ENCODE measurements at regions not wholly inside any gene's neighbourhood (a gene's known extent, or its start where the extent isn't known, plus 50 kb on each side); places are given as distances from the start of the nearest gene placed in this dataset.
A peak's percentile ranks its signal among the peaks of the same experiment; 100 is the strongest.

DNA sequence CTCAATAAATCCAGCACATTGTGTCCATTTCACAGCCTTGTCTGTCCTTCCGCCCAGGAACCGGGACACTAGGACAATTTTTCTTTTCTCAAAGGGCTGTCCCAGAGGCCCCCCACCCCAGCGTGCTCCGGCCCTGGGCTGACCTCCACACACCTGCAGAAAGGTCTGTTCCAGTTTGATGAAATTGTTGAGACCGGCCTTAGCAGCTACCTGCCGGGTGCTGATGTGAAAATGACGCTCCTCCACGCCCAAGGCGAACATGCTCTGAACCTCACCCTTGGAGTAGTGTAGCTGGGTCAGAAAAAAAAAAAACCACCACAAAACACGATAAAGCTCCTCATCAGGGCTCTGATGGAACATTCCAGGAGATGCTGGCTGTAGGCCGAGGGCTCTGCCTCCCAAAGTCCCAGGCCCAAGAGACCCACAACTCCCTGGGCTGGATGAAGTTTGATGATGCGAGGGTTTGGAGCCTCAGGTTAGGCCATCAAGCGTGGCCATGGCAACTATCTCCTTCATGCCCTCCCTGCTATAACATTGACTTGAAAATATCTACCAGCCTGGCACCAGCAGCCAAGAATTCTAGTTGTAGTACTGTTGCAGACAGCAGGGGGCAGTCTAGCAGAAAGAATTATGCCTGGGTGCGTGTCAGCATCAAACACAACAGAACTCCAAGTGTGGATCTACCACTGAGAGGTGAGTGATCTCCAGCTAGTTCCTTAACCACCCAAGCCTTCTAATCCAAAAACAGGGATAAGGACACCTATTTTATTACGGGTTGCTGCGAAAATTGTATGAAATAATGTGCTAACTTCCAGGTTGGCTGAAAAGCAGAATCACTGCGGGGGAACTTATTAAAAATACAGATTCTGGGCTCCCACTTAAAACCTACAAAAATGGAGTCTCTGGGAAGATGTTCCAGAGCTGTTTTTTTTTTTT lies 62.1 kb downstream of the RMI2 start (continued):
- TF ChIP-seq AHDC1 (CRISPR knock-in tag; IDR thresholded peaks at IDR 0.05; ENCODE audit: borderline replicate concordance) = no peak
- no peak for TF ChIP-seq ZNF564 (CRISPR knock-in tag; IDR thresholded peaks at IDR 0.05)
- TF ChIP-seq ZNF550 (CRISPR knock-in tag; IDR thresholded peaks at IDR 0.05; ENCODE audit: borderline replicate concordance) = no peak
- TF ChIP-seq RBFOX2 (IDR thresholded peaks at IDR 0.05; ENCODE audit: low read depth, low read length) = no peak
- no peak for TF ChIP-seq NONO (IDR thresholded peaks at IDR 0.05)
- 0 out of 2 replicates have a peak, but pooled peaks have one; percentile 36 for TF ChIP-seq NONO (CRISPR knock-in tag; conservative IDR thresholded peaks at IDR 0.05)
- no peak for TF ChIP-seq BRCA1 (CRISPR knock-in tag; IDR thresholded peaks at IDR 0.05)
- no peak for TF ChIP-seq MLLT10 (CRISPR knock-in tag; IDR thresholded peaks at IDR 0.05)
- TF ChIP-seq ZGPAT (CRISPR knock-in tag; IDR thresholded peaks at IDR 0.05) = no peak
- no peak for TF ChIP-seq PAX8 (CRISPR knock-in tag; IDR thresholded peaks at IDR 0.05; ENCODE audit: borderline replicate concordance)
- no peak for TF ChIP-seq CENPT (CRISPR knock-in tag; IDR thresholded peaks at IDR 0.05; ENCODE audit: low read depth)
- TF ChIP-seq ZNF263 (CRISPR knock-in tag; IDR thresholded peaks at IDR 0.05) = peak; percentile 31; the same call in 1 of the 2 replicates
- TF ChIP-seq FOXK1 (CRISPR knock-in tag; IDR thresholded peaks at IDR 0.05; ENCODE audit: borderline replicate concordance, low read depth) = peak; percentile 41; the same call in 1 of the 2 replicates
- TF ChIP-seq GATAD2A (CRISPR knock-in tag; IDR thresholded peaks at IDR 0.05) = peak; percentile 46; the same call in 1 of the 2 replicates

Measured in HepG2 (cell line).